C4-2B (cell line): ENCODE measurements at regions not wholly inside any gene's neighbourhood (a gene's known extent, or its start where the extent isn't known, plus 50 kb on each side); places are given as distances from the start of the nearest gene placed in this dataset.

Experiments
- ZFX ChIP-seq: fragments of 450-650 bp; IDR thresholded peaks from 2 replicates; pipeline ENCODE4 v1.6.1; 2017
- TF ChIP-seq, protein P1 (sequence below): fragments of 450-650 bp; conservative IDR thresholded peaks from 2 replicates; pipeline ENCODE4 v1.5.1; 2017; ENCODE audit warnings: mild to moderate bottlenecking

DNA sequence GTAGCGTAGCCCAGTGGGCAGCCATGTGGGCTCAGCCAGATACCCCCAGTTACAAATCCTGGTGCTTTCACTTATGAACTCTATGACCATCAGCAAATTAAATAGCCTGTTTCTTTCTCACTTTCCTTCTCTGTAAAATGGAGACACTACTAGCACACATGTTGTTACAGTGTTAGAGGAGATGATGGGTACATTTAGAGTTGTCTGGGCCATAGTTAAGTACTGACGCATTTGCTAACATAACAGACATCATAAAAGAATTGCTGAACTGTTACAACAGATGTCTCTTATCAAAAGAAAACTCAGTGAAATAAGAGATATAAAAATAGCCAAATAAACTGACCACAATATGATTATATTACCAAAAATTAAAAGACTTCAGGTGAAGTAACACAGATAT lies 69.9 kb upstream of the DOK5 start:
- TF ChIP-seq, protein P1, sequence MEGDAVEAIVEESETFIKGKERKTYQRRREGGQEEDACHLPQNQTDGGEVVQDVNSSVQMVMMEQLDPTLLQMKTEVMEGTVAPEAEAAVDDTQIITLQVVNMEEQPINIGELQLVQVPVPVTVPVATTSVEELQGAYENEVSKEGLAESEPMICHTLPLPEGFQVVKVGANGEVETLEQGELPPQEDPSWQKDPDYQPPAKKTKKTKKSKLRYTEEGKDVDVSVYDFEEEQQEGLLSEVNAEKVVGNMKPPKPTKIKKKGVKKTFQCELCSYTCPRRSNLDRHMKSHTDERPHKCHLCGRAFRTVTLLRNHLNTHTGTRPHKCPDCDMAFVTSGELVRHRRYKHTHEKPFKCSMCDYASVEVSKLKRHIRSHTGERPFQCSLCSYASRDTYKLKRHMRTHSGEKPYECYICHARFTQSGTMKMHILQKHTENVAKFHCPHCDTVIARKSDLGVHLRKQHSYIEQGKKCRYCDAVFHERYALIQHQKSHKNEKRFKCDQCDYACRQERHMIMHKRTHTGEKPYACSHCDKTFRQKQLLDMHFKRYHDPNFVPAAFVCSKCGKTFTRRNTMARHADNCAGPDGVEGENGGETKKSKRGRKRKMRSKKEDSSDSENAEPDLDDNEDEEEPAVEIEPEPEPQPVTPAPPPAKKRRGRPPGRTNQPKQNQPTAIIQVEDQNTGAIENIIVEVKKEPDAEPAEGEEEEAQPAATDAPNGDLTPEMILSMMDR, result no peak
- TF ChIP-seq ZFX, result no peak
